Fibroblast of mammary gland (primary cell): ENCODE measurements at regions not wholly inside any gene's neighbourhood (a gene's known extent, or its start where the extent isn't known, plus 50 kb on each side); places are given as distances from the start of the nearest gene placed in this dataset.
A peak's percentile ranks its signal among the peaks of the same experiment; 100 is the strongest.

ENCODE experiments used
- DNase-seq: peaks from one replicate; pipeline ENCODE4 v3.0.0-alpha.2; 2010; ENCODE audit warnings: low read depth
- H3K4me3 ChIP-seq: 2 replicates; pipeline ENCODE4 v1.5.1; 2011; ENCODE audit warnings: low read depth, mild to moderate bottlenecking, low read length, moderate library complexity; ENCODE audit not compliant: control insufficient read depth
- CTCF ChIP-seq: conservative IDR thresholded peaks from 2 replicates; pipeline ENCODE4 v1.5.1; 2011; ENCODE audit warnings: low read depth, low read length, inconsistent platforms; ENCODE audit not compliant: control insufficient read depth, insufficient read depth

- no peak for TF ChIP-seq CTCF
- no peak overlapping the region for H3K4me3 ChIP-seq
- no peak for DNase-seq
These were observed 243.8 kb downstream of the MTERF1 start for GRCh38 chr7:91636728-91637127.

GRCh38 chr7:91644256-91644655, 236.2 kb downstream of the MTERF1 start:
- TF ChIP-seq CTCF: no peak
- DNase-seq: no peak
- H3K4me3 ChIP-seq: no peak overlapping the region

GRCh38 chr7:91645542-91645941, 235.0 kb downstream of the MTERF1 start:
- H3K4me3 ChIP-seq: no peak overlapping the region
- no peak for TF ChIP-seq CTCF
- DNase-seq: no peak

- no peak overlapping the region for H3K4me3 ChIP-seq
- no peak for DNase-seq
- TF ChIP-seq CTCF: no peak
These were observed 228.5 kb downstream of the MTERF1 start for GRCh38 chr7:91651986-91652385.

GRCh38 chr7:91653286-91653685, 227.2 kb downstream of the MTERF1 start:
- peak; percentile 41 for DNase-seq
- H3K4me3 ChIP-seq: no peak overlapping the region
- no peak for TF ChIP-seq CTCF

GRCh38 chr7:91655656-91656055, 224.8 kb downstream of the MTERF1 start:
- no peak for DNase-seq
- TF ChIP-seq CTCF: no peak
- no peak overlapping the region for H3K4me3 ChIP-seq

GRCh38 chr7:91656541-91657482, 223.7 kb downstream of the MTERF1 start:
- DNase-seq: peak; percentile 90
- H3K4me3 ChIP-seq: no peak overlapping the region
- no peak for TF ChIP-seq CTCF
